ENCODE measurements at regions not wholly inside any gene's neighbourhood (a gene's known extent, or its start where the extent isn't known, plus 50 kb on each side); places are given as distances from the start of the nearest gene placed in this dataset.

- TF ChIP-seq CTCF (IDR thresholded peaks at IDR 0.05; ENCODE audit: partially characterized antibody, unreplicated experiment), result no peak
- DNase-seq, result no peak
- no peaks in the 10 kb centered on the region for H3K4me1 Mint-ChIP-seq (ENCODE audit: low read depth, unreplicated experiment)
- no peaks in the 10 kb centered on the region for H3K27me3 Mint-ChIP-seq (ENCODE audit: unreplicated experiment)
- H3K9me3 Mint-ChIP-seq (ENCODE audit: unreplicated experiment), result no peaks in the 10 kb centered on the region
- H3K27ac Mint-ChIP-seq (ENCODE audit: unreplicated experiment), result no peak overlapping the region
- no peaks in the 10 kb centered on the region for H3K36me3 Mint-ChIP-seq (ENCODE audit: unreplicated experiment)
- H3K4me3 Mint-ChIP-seq (ENCODE audit: unreplicated experiment), result no peak overlapping the region
These were observed 779.4 kb downstream of the LTN1 start for GRCh38 chr21:28213261-28213660.

DNA sequence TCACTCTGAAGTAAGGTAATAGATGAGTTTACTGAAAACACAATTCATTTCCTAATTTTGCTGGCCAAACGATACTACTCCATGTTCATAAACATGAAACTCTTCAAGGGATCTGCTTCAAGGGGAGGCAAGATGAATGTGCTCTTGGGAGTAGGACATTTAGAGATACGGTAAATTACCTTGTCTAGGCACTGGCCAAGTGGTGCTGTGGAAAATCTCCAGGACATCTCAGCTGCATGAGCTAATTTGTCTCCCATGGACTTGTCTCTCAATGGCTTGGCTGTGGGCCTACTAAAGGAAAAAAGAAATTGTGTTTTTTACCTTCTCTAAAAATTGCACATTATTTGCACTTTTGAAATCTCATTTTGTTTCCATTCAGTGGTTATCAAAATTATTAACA, 780.6 kb downstream of the LTN1 start:
- Mint-ChIP-seq H3K4me3 (ENCODE audit: unreplicated experiment) (no peak overlapping the region), H3K4me1 (ENCODE audit: low read depth, unreplicated experiment) (no peaks in the 10 kb centered on the region), H3K27ac (ENCODE audit: unreplicated experiment) (no peak overlapping the region), H3K27me3 (ENCODE audit: unreplicated experiment) (no peaks in the 10 kb centered on the region), H3K36me3 (ENCODE audit: unreplicated experiment) (no peaks in the 10 kb centered on the region), H3K9me3 (ENCODE audit: unreplicated experiment) (no peaks in the 10 kb centered on the region)
- TF ChIP-seq CTCF (IDR thresholded peaks at IDR 0.05; ENCODE audit: partially characterized antibody, unreplicated experiment), result no peak
- no peak for DNase-seq

DNA sequence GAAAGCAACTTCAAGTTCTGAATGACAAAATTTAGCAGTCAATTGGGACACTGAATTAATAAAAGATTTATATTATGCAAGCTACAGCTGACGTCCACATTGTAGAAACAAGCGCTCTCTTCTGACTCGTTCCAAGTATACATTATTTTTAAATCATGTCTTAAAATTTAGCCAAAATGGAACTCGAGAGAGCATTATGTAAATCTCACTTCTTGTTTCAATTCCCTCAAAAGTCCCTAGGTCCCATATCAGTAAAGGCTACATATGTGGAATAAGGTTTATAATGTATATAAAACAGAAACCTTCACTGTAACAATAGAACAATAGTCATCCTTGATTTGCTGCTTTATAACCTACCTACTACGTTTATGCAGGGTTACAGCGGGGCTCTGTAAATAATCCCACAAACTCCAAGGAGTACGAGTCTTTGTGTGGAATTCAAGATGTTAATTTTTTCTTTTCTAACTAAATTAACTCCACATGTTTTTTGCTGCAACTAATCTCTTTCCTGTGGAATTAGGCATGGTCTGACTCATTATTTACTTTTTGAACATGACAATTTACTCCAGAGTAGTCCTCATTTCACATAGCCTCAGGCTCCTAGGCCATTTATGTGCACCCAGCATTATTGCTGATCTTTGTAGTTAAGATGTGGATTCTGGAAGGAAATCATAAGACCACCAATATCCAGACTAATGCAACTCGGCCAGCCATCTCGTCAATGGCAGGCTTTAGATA, 785.1 kb downstream of the LTN1 start:
- Mint-ChIP-seq H3K9me3 (ENCODE audit: unreplicated experiment) (no peaks in the 10 kb centered on the region), H3K27ac (ENCODE audit: unreplicated experiment) (no peak overlapping the region), H3K4me3 (ENCODE audit: unreplicated experiment) (no peak overlapping the region), H3K4me1 (ENCODE audit: low read depth, unreplicated experiment) (no peaks in the 10 kb centered on the region), H3K27me3 (ENCODE audit: unreplicated experiment) (no peaks in the 10 kb centered on the region), H3K36me3 (ENCODE audit: unreplicated experiment) (no peaks in the 10 kb centered on the region)
- no peak for TF ChIP-seq CTCF (IDR thresholded peaks at IDR 0.05; ENCODE audit: partially characterized antibody, unreplicated experiment)
- no peak for DNase-seq

DNA sequence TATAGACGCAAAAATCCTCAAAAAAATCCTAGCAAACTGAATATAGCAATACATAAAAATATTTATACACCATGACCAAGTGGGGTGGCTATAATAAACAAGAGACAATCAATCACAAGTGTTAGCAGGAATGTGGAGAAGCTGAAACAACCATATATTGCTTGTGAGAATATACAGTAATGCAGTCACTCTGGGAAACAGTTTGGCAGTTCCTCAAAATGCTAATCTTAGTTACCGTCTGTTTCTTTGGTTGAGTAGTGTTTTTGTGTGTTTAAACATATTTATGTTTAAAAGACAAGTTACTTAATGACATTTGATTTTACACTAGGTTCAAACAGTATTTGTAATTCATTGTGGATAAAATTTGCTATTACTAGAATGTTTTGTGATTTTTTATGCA, 792.0 kb downstream of the LTN1 start:
- no peaks in the 10 kb centered on the region for H3K9me3 Mint-ChIP-seq (ENCODE audit: unreplicated experiment)
- no peaks in the 10 kb centered on the region for H3K4me1 Mint-ChIP-seq (ENCODE audit: low read depth, unreplicated experiment)
- no peaks in the 10 kb centered on the region for H3K36me3 Mint-ChIP-seq (ENCODE audit: unreplicated experiment)
- TF ChIP-seq CTCF (IDR thresholded peaks at IDR 0.05; ENCODE audit: partially characterized antibody, unreplicated experiment), result no peak
- H3K27ac Mint-ChIP-seq (ENCODE audit: unreplicated experiment), result no peak overlapping the region
- no peak for DNase-seq
- no peak overlapping the region for H3K4me3 Mint-ChIP-seq (ENCODE audit: unreplicated experiment)
- no peaks in the 10 kb centered on the region for H3K27me3 Mint-ChIP-seq (ENCODE audit: unreplicated experiment)

DNA sequence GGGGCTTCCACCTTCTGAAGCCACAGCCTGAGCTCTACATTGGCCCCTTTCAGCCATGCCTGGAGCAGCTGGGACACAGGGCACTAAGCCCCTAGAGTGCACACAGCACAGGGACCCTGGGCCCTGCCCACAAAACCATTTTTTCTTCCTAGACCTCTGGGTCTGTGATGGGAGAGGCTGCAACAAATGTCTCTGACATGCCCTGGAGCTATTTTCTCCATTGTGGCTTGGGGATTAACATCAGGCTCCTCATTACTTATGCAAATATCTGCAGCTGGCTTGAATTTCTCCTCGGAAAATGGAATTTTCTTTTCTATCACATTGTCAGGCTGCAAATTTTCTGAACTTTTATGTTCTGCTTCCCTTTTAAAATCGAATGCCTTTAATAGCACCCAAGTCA, 795.7 kb downstream of the LTN1 start:
- H3K4me1 Mint-ChIP-seq (ENCODE audit: low read depth, unreplicated experiment), result no peaks in the 10 kb centered on the region
- H3K27me3 Mint-ChIP-seq (ENCODE audit: unreplicated experiment), result no peaks in the 10 kb centered on the region
- no peak for DNase-seq
- no peak for TF ChIP-seq CTCF (IDR thresholded peaks at IDR 0.05; ENCODE audit: partially characterized antibody, unreplicated experiment)
- no peak overlapping the region for H3K27ac Mint-ChIP-seq (ENCODE audit: unreplicated experiment)
- H3K4me3 Mint-ChIP-seq (ENCODE audit: unreplicated experiment), result no peak overlapping the region
- peaks cover 3% of the 10 kb centered on the region for H3K9me3 Mint-ChIP-seq (ENCODE audit: unreplicated experiment)
- H3K36me3 Mint-ChIP-seq (ENCODE audit: unreplicated experiment), result peaks cover 13% of the 10 kb centered on the region
